ENCODE measurements at regions not wholly inside any gene's neighbourhood (a gene's known extent, or its start where the extent isn't known, plus 50 kb on each side); places are given as distances from the start of the nearest gene placed in this dataset.

GRCh38 chr2:118728984-118729383 lies 118.5 kb downstream of the EN1 start:
- Histone ChIP-seq H3K9me3 (ENCODE audit: low read depth) (no peaks in the 10 kb centered on the region), H3K4me1 (ENCODE audit: insufficient read depth) (no peaks in the 10 kb centered on the region), H3K27me3 (no peaks in the 10 kb centered on the region), H3K79me2 (no peaks in the 10 kb centered on the region), H3K4me2 (no peak overlapping the region), H3K4me3 (no peak overlapping the region), H3K9me2 (replicated peaks; ENCODE audit: insufficient read depth) (no peaks in the 10 kb centered on the region), H2AFZ (no peak overlapping the region), H4K20me1 (ENCODE audit: insufficient read depth, poor library complexity, severe bottlenecking) (no peaks in the 10 kb centered on the region), H3K27ac (no peak overlapping the region), H3K36me3 (replicated peaks; ENCODE audit: insufficient read depth, low read depth) (no peaks in the 10 kb centered on the region)
- DNase-seq (ENCODE audit: low spot score), result no peak
- TF ChIP-seq CTCF (IDR thresholded peaks at IDR 0.05; ENCODE audit: poor library complexity) (no peak), EZH2phosphoT487 (IDR thresholded peaks at IDR 0.05; ENCODE audit: low read depth, severe bottlenecking, unreplicated experiment) (no peak), EZH2 (IDR thresholded peaks at IDR 0.05; ENCODE audit: borderline replicate concordance) (no peak)

GRCh38 chr2:118726821-118727220 lies 120.6 kb downstream of the EN1 start:
- Histone ChIP-seq H3K79me2 (no peaks in the 10 kb centered on the region), H3K27me3 (no peaks in the 10 kb centered on the region), H3K4me2 (no peak overlapping the region), H3K9me3 (ENCODE audit: low read depth) (no peaks in the 10 kb centered on the region), H3K4me3 (no peak overlapping the region), H4K20me1 (ENCODE audit: insufficient read depth, poor library complexity, severe bottlenecking) (no peaks in the 10 kb centered on the region), H3K9me2 (replicated peaks; ENCODE audit: insufficient read depth) (no peaks in the 10 kb centered on the region), H3K4me1 (ENCODE audit: insufficient read depth) (no peaks in the 10 kb centered on the region), H3K36me3 (replicated peaks; ENCODE audit: insufficient read depth, low read depth) (no peaks in the 10 kb centered on the region), H3K27ac (no peak overlapping the region), H2AFZ (no peak overlapping the region)
- DNase-seq (ENCODE audit: low spot score), result no peak
- TF ChIP-seq EZH2phosphoT487 (IDR thresholded peaks at IDR 0.05; ENCODE audit: low read depth, severe bottlenecking, unreplicated experiment) (no peak), EZH2 (IDR thresholded peaks at IDR 0.05; ENCODE audit: borderline replicate concordance) (no peak), CTCF (IDR thresholded peaks at IDR 0.05; ENCODE audit: poor library complexity) (no peak)

- H4K20me1 ChIP-seq (ENCODE audit: insufficient read depth, poor library complexity, severe bottlenecking), result no peaks in the 10 kb centered on the region
- no peaks in the 10 kb centered on the region for H3K36me3 ChIP-seq (replicated peaks; ENCODE audit: insufficient read depth, low read depth)
- TF ChIP-seq EZH2 (IDR thresholded peaks at IDR 0.05; ENCODE audit: borderline replicate concordance) (no peak), CTCF (IDR thresholded peaks at IDR 0.05; ENCODE audit: poor library complexity) (no peak), EZH2phosphoT487 (IDR thresholded peaks at IDR 0.05; ENCODE audit: low read depth, severe bottlenecking, unreplicated experiment) (no peak)
- H3K27me3 ChIP-seq, result no peaks in the 10 kb centered on the region
- H3K27ac ChIP-seq, result no peak overlapping the region
- 71% methylated on average over 4 of the region's 4 CpGs for WGBS (ENCODE audit: low lambda C conversion rate, missing lambda C conversion rate)
- no peak for DNase-seq (ENCODE audit: low spot score)
- H3K4me1 ChIP-seq (ENCODE audit: insufficient read depth), result no peaks in the 10 kb centered on the region
- no peaks in the 10 kb centered on the region for H3K9me2 ChIP-seq (replicated peaks; ENCODE audit: insufficient read depth)
- no peak overlapping the region for H2AFZ ChIP-seq
- H3K4me2 ChIP-seq, result no peak overlapping the region
- H3K79me2 ChIP-seq, result no peaks in the 10 kb centered on the region
- H3K4me3 ChIP-seq, result no peak overlapping the region
- H3K9me3 ChIP-seq (ENCODE audit: low read depth), result no peaks in the 10 kb centered on the region
Measured at GRCh38 chr2:118723394-118723793, 124.1 kb downstream of the EN1 start.

GRCh38 chr2:118722976-118723375 lies 124.5 kb downstream of the EN1 start:
- H3K4me2 ChIP-seq, result no peak overlapping the region
- no peak for DNase-seq (ENCODE audit: low spot score)
- no peaks in the 10 kb centered on the region for H3K9me3 ChIP-seq (ENCODE audit: low read depth)
- WGBS (ENCODE audit: low lambda C conversion rate, missing lambda C conversion rate), result 75% methylated on average over 3 of the region's 3 CpGs
- no peaks in the 10 kb centered on the region for H4K20me1 ChIP-seq (ENCODE audit: insufficient read depth, poor library complexity, severe bottlenecking)
- no peaks in the 10 kb centered on the region for H3K36me3 ChIP-seq (replicated peaks; ENCODE audit: insufficient read depth, low read depth)
- H3K4me1 ChIP-seq (ENCODE audit: insufficient read depth), result no peaks in the 10 kb centered on the region
- H3K4me3 ChIP-seq, result no peak overlapping the region
- no peak overlapping the region for H3K27ac ChIP-seq
- no peaks in the 10 kb centered on the region for H3K9me2 ChIP-seq (replicated peaks; ENCODE audit: insufficient read depth)
- H3K79me2 ChIP-seq, result no peaks in the 10 kb centered on the region
- H3K27me3 ChIP-seq, result no peaks in the 10 kb centered on the region
- TF ChIP-seq CTCF (IDR thresholded peaks at IDR 0.05; ENCODE audit: poor library complexity), result no peak
- TF ChIP-seq EZH2phosphoT487 (IDR thresholded peaks at IDR 0.05; ENCODE audit: low read depth, severe bottlenecking, unreplicated experiment), result no peak
- TF ChIP-seq EZH2 (IDR thresholded peaks at IDR 0.05; ENCODE audit: borderline replicate concordance), result no peak
- H2AFZ ChIP-seq, result no peak overlapping the region

All from hepatocyte (in vitro differentiated cells).